ENCODE measurements at regions not wholly inside any gene's neighbourhood (a gene's known extent, or its start where the extent isn't known, plus 50 kb on each side); places are given as distances from the start of the nearest gene placed in this dataset.

GRCh38 chr6:113184736-113185135 is 672.4 kb upstream of the MARCKS start:
- WGBS, 2 donors: 49 to 55% methylated on average over 2 of the region's 2 CpGs
- DNase-seq: no peak
- Histone ChIP-seq H3K4me3 (no peak overlapping the region), H3K27ac (no peak overlapping the region), H3K9me3 (no peaks in the 10 kb centered on the region), H3K4me1 (no peaks in the 10 kb centered on the region), H3K27me3 (no peaks in the 10 kb centered on the region), H3K36me3 (no peaks in the 10 kb centered on the region)
- intact Hi-C loops (cut with DNase I): no loop called here
- TF ChIP-seq CTCF (IDR thresholded peaks at IDR 0.05) (no peak), POLR2A (IDR thresholded peaks at IDR 0.05) (no peak)

DNA sequence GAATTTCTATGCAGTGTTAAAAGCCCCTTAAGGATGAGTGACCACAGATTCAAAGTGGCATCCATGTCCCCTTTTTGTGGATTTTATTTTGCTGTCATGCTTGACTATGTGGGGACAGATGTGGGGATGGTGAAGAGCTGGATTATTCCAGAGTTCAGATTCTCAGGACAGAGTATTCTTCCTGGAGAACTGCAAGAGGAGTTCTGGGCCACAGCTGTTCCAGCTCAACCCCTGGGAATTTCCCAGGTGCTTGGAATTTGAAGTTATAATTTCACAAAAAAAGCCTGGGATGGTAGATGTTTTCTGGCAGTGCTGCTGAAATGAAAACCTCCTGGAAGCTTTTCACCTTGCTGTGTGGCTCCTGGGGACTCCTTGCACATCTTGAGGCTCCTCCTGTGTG is 671.8 kb upstream of the MARCKS start:
- Histone ChIP-seq H3K27me3 (no peaks in the 10 kb centered on the region), H3K27ac (no peak overlapping the region), H3K4me1 (no peaks in the 10 kb centered on the region), H3K9me3 (no peaks in the 10 kb centered on the region), H3K36me3 (no peaks in the 10 kb centered on the region), H3K4me3 (no peak overlapping the region)
- DNase-seq: no peak
- no peak for TF ChIP-seq CTCF (IDR thresholded peaks at IDR 0.05)
- no peak for TF ChIP-seq POLR2A (IDR thresholded peaks at IDR 0.05)
- intact Hi-C loops (cut with DNase I): no loop called here

GRCh38 chr6:113187661-113188060 is 669.5 kb upstream of the MARCKS start:
- intact Hi-C loops (cut with DNase I): no loop called here
- H3K36me3 ChIP-seq: no peaks in the 10 kb centered on the region
- no peak for DNase-seq
- no peaks in the 10 kb centered on the region for H3K4me1 ChIP-seq
- no peak overlapping the region for H3K4me3 ChIP-seq
- WGBS, 2 donors: 48 to 63% methylated on average over 1 of the region's 1 CpG
- no peaks in the 10 kb centered on the region for H3K9me3 ChIP-seq
- no peak overlapping the region for H3K27ac ChIP-seq
- no peak for TF ChIP-seq POLR2A (IDR thresholded peaks at IDR 0.05)
- no peak for TF ChIP-seq CTCF (IDR thresholded peaks at IDR 0.05)
- H3K27me3 ChIP-seq: no peaks in the 10 kb centered on the region

DNA sequence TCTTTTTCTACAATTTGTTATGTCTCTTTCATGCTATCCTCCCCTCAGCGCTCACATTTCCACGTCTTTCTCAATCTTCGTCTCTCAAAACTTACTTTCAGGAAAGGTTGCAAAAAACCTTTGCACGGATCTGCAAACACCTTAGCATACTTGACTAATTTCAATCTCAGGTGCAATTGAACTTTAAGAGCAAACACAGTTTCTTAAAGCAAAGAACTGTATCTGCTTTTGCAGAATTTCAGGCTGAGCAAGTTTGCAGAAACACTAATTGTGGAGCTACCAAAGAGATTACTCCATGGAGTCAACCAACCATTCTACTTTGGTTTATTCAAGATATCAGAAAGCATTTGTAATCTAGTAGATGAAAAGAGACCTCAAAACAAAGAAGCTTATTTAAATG is 668.2 kb upstream of the MARCKS start:
- no peak for DNase-seq
- Histone ChIP-seq H3K27me3 (no peaks in the 10 kb centered on the region), H3K4me3 (no peak overlapping the region), H3K4me1 (no peaks in the 10 kb centered on the region), H3K27ac (no peak overlapping the region), H3K9me3 (no peaks in the 10 kb centered on the region), H3K36me3 (no peaks in the 10 kb centered on the region)
- 75 to 87% methylated on average over 4 of the region's 4 CpGs for WGBS, 2 donors
- no peak for TF ChIP-seq CTCF (IDR thresholded peaks at IDR 0.05)
- TF ChIP-seq POLR2A (IDR thresholded peaks at IDR 0.05): no peak
- intact Hi-C loops (cut with DNase I): no loop called here

- Histone ChIP-seq H3K27me3 (no peaks in the 10 kb centered on the region), H3K36me3 (no peaks in the 10 kb centered on the region), H3K4me1 (no peaks in the 10 kb centered on the region), H3K4me3 (no peak overlapping the region), H3K27ac (no peak overlapping the region), H3K9me3 (no peaks in the 10 kb centered on the region)
- TF ChIP-seq CTCF (IDR thresholded peaks at IDR 0.05) (no peak), POLR2A (IDR thresholded peaks at IDR 0.05) (no peak)
- DNase-seq: no peak
- intact Hi-C loops (cut with DNase I): no loop called here
- 73 to 92% methylated on average over 2 of the region's 2 CpGs for WGBS, 2 donors
Observed at GRCh38 chr6:113190170-113190569, 667.0 kb upstream of the MARCKS start.

Measured in esophagus squamous epithelium (tissue), 5 donors.